DND-41 (cell line): ENCODE measurements at regions not wholly inside any gene's neighbourhood (a gene's known extent, or its start where the extent isn't known, plus 50 kb on each side); places are given as distances from the start of the nearest gene placed in this dataset.

Experiments
- EZH2 ChIP-seq: IDR thresholded peaks from 3 replicates; pipeline ENCODE4 v1.6.1; 2012; ENCODE audit warnings: borderline replicate concordance, low read depth, mild to moderate bottlenecking, moderate library complexity, low read length, inconsistent platforms; ENCODE audit not compliant: severe bottlenecking
- TF ChIP-seq, protein P1 (sequence below): IDR thresholded peaks from 2 replicates; pipeline ENCODE4 v1.5.1; 2012; ENCODE audit warnings: borderline replicate concordance, low read length, moderate library complexity, mild to moderate bottlenecking; ENCODE audit not compliant: poor library complexity, severe bottlenecking; ENCODE audit errors: extremely low read depth

DNA sequence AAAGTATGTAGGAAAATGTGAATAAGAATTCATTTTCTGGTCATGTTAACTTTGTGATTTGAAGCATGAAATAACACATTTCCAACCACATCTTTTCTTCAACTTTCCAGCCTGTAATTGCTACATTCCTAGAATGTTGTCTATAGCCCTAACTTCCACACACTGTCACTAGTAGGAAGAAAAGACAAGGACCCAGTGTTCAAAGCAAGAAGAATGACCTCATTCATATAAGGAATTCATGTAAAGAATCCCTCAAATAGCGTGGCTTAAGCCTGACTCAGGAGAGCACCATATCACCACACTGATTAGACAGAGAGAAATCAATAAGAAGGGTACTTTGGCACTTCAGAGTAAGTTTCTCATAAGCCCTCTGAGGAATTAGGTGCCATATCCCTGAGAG lies 318.7 kb upstream of the CHRM2 start:
- TF ChIP-seq, protein P1, sequence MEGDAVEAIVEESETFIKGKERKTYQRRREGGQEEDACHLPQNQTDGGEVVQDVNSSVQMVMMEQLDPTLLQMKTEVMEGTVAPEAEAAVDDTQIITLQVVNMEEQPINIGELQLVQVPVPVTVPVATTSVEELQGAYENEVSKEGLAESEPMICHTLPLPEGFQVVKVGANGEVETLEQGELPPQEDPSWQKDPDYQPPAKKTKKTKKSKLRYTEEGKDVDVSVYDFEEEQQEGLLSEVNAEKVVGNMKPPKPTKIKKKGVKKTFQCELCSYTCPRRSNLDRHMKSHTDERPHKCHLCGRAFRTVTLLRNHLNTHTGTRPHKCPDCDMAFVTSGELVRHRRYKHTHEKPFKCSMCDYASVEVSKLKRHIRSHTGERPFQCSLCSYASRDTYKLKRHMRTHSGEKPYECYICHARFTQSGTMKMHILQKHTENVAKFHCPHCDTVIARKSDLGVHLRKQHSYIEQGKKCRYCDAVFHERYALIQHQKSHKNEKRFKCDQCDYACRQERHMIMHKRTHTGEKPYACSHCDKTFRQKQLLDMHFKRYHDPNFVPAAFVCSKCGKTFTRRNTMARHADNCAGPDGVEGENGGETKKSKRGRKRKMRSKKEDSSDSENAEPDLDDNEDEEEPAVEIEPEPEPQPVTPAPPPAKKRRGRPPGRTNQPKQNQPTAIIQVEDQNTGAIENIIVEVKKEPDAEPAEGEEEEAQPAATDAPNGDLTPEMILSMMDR = no peak
- no peak for TF ChIP-seq EZH2
